ENCODE measurements at regions not wholly inside any gene's neighbourhood (a gene's known extent, or its start where the extent isn't known, plus 50 kb on each side); places are given as distances from the start of the nearest gene placed in this dataset.

- H3K27ac Mint-ChIP-seq = no peak overlapping the region
- H3K9me3 Mint-ChIP-seq = peaks cover 6% of the 10 kb centered on the region
- no peak overlapping the region for H3K4me3 Mint-ChIP-seq
- no peaks in the 10 kb centered on the region for H3K27me3 Mint-ChIP-seq (ENCODE audit: low read depth, poor library complexity)
- H3K36me3 Mint-ChIP-seq (ENCODE audit: low read depth) = no peaks in the 10 kb centered on the region
- no peak for DNase-seq
- TF ChIP-seq, protein P1, sequence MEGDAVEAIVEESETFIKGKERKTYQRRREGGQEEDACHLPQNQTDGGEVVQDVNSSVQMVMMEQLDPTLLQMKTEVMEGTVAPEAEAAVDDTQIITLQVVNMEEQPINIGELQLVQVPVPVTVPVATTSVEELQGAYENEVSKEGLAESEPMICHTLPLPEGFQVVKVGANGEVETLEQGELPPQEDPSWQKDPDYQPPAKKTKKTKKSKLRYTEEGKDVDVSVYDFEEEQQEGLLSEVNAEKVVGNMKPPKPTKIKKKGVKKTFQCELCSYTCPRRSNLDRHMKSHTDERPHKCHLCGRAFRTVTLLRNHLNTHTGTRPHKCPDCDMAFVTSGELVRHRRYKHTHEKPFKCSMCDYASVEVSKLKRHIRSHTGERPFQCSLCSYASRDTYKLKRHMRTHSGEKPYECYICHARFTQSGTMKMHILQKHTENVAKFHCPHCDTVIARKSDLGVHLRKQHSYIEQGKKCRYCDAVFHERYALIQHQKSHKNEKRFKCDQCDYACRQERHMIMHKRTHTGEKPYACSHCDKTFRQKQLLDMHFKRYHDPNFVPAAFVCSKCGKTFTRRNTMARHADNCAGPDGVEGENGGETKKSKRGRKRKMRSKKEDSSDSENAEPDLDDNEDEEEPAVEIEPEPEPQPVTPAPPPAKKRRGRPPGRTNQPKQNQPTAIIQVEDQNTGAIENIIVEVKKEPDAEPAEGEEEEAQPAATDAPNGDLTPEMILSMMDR (IDR thresholded peaks at IDR 0.05) = no peak
- H3K4me1 Mint-ChIP-seq = no peaks in the 10 kb centered on the region
These were observed 632.4 kb downstream of the SLITRK5 start for GRCh38 chr13:88303605-88304004.

GRCh38 chr13:88314496-88314895 lies 643.3 kb downstream of the SLITRK5 start:
- TF ChIP-seq, protein P1 (IDR thresholded peaks at IDR 0.05) = no peak
- H3K4me3 Mint-ChIP-seq = no peak overlapping the region
- no peaks in the 10 kb centered on the region for H3K36me3 Mint-ChIP-seq (ENCODE audit: low read depth)
- H3K27ac Mint-ChIP-seq = no peak overlapping the region
- H3K4me1 Mint-ChIP-seq = no peaks in the 10 kb centered on the region
- H3K9me3 Mint-ChIP-seq = no peaks in the 10 kb centered on the region
- no peaks in the 10 kb centered on the region for H3K27me3 Mint-ChIP-seq (ENCODE audit: low read depth, poor library complexity)
- DNase-seq = no peak

- Mint-ChIP-seq H3K4me3 (no peak overlapping the region), H3K27me3 (ENCODE audit: low read depth, poor library complexity) (no peaks in the 10 kb centered on the region), H3K36me3 (ENCODE audit: low read depth) (no peaks in the 10 kb centered on the region), H3K4me1 (no peaks in the 10 kb centered on the region), H3K27ac (no peak overlapping the region), H3K9me3 (peaks cover 5% of the 10 kb centered on the region)
- TF ChIP-seq, protein P1 (IDR thresholded peaks at IDR 0.05) = no peak
- DNase-seq = no peak
These were observed 657.9 kb downstream of the SLITRK5 start for GRCh38 chr13:88329066-88329465.

GRCh38 chr13:88339271-88339741 lies 668.1 kb downstream of the SLITRK5 start:
- H3K27ac Mint-ChIP-seq = no peak overlapping the region
- no peaks in the 10 kb centered on the region for H3K36me3 Mint-ChIP-seq (ENCODE audit: low read depth)
- TF ChIP-seq, protein P1 (IDR thresholded peaks at IDR 0.05) = no peak
- H3K27me3 Mint-ChIP-seq (ENCODE audit: low read depth, poor library complexity) = peaks cover 2% of the 10 kb centered on the region
- no peaks in the 10 kb centered on the region for H3K4me1 Mint-ChIP-seq
- no peak overlapping the region for H3K4me3 Mint-ChIP-seq
- peak; percentile 12 for DNase-seq
- H3K9me3 Mint-ChIP-seq = peaks cover 6% of the 10 kb centered on the region

DNA sequence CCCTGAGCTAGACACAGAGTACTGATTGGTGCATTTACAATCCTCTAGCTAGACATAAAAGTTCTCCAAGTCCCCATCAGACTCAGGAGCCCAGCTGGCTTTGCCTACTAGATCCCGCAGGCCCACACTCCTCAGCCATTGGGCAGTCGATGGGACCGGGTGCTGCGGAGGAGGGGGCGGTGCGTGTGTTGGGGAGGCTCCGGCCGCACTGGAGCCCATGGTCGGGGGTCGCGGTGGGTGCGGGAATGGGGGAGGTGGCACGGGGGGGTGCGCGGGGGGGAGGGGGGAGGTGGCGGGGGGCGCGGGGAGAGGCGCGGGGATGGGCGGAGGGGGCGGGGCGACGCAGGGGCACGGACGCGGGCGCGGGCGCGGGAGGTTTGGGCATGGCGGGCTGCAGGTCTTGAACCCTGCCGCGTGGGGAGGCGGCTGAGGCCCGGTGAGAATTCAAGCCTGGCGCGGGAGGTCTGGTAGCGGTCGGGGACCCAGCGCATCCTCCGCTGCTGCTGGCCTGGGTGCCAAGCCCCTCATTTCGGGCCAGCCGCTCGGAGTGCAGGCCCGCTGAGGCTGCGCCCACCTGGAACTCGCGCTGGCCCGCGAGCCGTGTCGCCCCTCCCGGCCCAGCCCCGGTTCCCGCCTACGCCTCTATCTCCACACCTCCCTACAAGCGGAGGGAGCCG lies 674.1 kb downstream of the SLITRK5 start:
- DNase-seq = no peak
- Mint-ChIP-seq H3K27me3 (ENCODE audit: low read depth, poor library complexity) (no peaks in the 10 kb centered on the region), H3K36me3 (ENCODE audit: low read depth) (no peaks in the 10 kb centered on the region), H3K4me1 (no peaks in the 10 kb centered on the region), H3K4me3 (no peak overlapping the region), H3K27ac (no peak overlapping the region), H3K9me3 (peaks cover 12% of the 10 kb centered on the region)
- TF ChIP-seq, protein P1 (IDR thresholded peaks at IDR 0.05) = no peak

DNA sequence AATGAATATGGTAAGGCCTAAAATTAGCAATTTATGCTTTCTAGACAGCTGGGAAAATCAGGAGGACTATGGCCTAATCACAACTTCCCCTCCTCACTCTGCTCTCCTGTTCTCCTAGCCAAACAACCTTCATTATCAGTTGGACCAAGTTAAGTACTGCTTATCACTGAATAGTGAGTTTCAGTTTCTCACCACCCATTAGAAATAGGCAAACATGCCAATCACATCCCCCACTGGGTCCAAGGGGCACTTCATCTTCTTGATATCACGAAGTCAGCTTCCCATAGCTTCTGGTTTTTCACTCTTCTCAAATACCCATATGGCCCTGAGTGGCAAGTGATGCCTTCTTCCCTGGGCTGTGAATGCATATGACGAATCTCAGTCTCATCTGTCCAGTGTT lies 689.6 kb downstream of the SLITRK5 start:
- H3K9me3 Mint-ChIP-seq = no peaks in the 10 kb centered on the region
- TF ChIP-seq, protein P1 (IDR thresholded peaks at IDR 0.05) = no peak
- peaks cover 3% of the 10 kb centered on the region for H3K27me3 Mint-ChIP-seq (ENCODE audit: low read depth, poor library complexity)
- H3K4me1 Mint-ChIP-seq = no peaks in the 10 kb centered on the region
- H3K27ac Mint-ChIP-seq = no peak overlapping the region
- no peak for DNase-seq
- no peak overlapping the region for H3K4me3 Mint-ChIP-seq
- no peaks in the 10 kb centered on the region for H3K36me3 Mint-ChIP-seq (ENCODE audit: low read depth)
